ENCODE measurements at regions not wholly inside any gene's neighbourhood (a gene's known extent, or its start where the extent isn't known, plus 50 kb on each side); places are given as distances from the start of the nearest gene placed in this dataset.

DNA sequence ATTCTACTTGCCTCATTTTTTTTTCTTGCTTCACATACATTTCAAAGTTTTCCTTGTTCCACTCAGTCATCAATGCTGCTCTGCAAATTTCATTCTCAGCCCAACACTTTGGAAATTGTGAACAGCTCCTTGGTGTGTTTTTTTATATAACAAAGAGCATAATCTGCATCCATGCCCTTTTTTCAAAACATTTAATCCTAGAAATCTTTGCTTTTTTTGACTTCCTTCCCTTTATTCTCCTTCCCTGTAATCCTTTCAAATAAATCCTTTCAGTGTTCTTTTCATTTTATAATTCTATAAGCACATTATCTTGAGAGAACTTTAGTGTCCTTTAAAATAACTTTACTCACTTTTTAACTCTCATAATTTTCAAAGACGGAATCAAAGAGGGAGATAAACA is 1150.8 kb downstream of the SI start:
- H2AFZ ChIP-seq (ENCODE audit: low read depth, low read length) = no peak overlapping the region
- intact Hi-C loops (cut with micrococcal nuclease) (no loop called here), in situ Hi-C loops (cut with MboI) (no loop called here)
- POLR2A ChIA-PET = no interaction called here
- H3K9ac ChIP-seq (ENCODE audit: insufficient read depth in 1 of 2, low read depth in 2 of 2, low read length in 2 of 2) = no peak overlapping the region
- BruUV-seq (replicated peaks) = no TSS peak
- WGBS (ENCODE audit: insufficient coverage, low coverage, missing lambda C conversion rate) = 0% methylated on average over 1 of the region's 1 CpG
- H3K4me2 ChIP-seq (ENCODE audit: insufficient read depth, low read length) = no peak overlapping the region
- ATAC-seq (no peak), FAIRE-seq (no peak), DNase-seq (ENCODE audit: extremely low read depth in 1 of 4, low spot score in 3 of 4) (no peak)
- H3K79me2 ChIP-seq (ENCODE audit: control insufficient read depth, insufficient read depth, low read length) = no peaks in the 10 kb centered on the region
- no peaks in the 10 kb centered on the region for H3K27me3 ChIP-seq (ENCODE audit: control insufficient read depth in 2 of 2, insufficient read depth in 2 of 2, low read length in 2 of 2)
- CTCF ChIA-PET (ENCODE audit: low intra/inter-chr PET ratio) = no interaction called here
- H3K36me3 ChIP-seq (ENCODE audit: control insufficient read depth, insufficient read depth, low read length) = no peaks in the 10 kb centered on the region
- H3K4me1 ChIP-seq (replicated peaks in 1 of 2; ENCODE audit: control insufficient read depth in 2 of 2, insufficient read depth in 2 of 2, low read length in 2 of 2) = no peaks in the 10 kb centered on the region
- no peaks in the 10 kb centered on the region for H4K20me1 ChIP-seq (replicated peaks; ENCODE audit: control insufficient read depth, insufficient read depth, low read length)
- H3K9me1 ChIP-seq (ENCODE audit: control insufficient read depth, insufficient read depth, low read length) = no peaks in the 10 kb centered on the region
- no peaks in the 10 kb centered on the region for H3K9me3 ChIP-seq (replicated peaks; ENCODE audit: control insufficient read depth, insufficient read depth, low read depth, low read length)
- no peak overlapping the region for H3K27ac ChIP-seq (ENCODE audit: extremely low read depth, low read depth, low read length)
- H3K4me3 ChIP-seq = no peak overlapping the region
- TF ChIP-seq SIX5 (IDR thresholded peaks at IDR 0.05; ENCODE audit: borderline replicate concordance in 1 of 2, insufficient read depth in 1 of 2, low read depth in 1 of 2, low read length in 2 of 2) (no peak), U2AF2 (optimal IDR thresholded peaks at IDR 0.05; ENCODE audit: low read depth, low read length) (no peak), ZZZ3 (IDR thresholded peaks at IDR 0.05) (no peak), TCF3 (CRISPR knock-in tag; IDR thresholded peaks at IDR 0.05) (no peak), TCF7L2 (IDR thresholded peaks at IDR 0.05; ENCODE audit: low read depth, low read length) (no peak), ZNF785 (CRISPR knock-in tag; IDR thresholded peaks at IDR 0.05) (no peak), XRCC5 (IDR thresholded peaks at IDR 0.05; ENCODE audit: low read depth, low read length) (no peak), EZH2 (IDR thresholded peaks at IDR 0.05; ENCODE audit: borderline replicate concordance, low read depth, low read length) (no peak), BRF1 (IDR thresholded peaks at IDR 0.05; ENCODE audit: borderline replicate concordance, extremely low read depth, insufficient read length) (no peak)
- TF ChIP-seq, protein P1, sequence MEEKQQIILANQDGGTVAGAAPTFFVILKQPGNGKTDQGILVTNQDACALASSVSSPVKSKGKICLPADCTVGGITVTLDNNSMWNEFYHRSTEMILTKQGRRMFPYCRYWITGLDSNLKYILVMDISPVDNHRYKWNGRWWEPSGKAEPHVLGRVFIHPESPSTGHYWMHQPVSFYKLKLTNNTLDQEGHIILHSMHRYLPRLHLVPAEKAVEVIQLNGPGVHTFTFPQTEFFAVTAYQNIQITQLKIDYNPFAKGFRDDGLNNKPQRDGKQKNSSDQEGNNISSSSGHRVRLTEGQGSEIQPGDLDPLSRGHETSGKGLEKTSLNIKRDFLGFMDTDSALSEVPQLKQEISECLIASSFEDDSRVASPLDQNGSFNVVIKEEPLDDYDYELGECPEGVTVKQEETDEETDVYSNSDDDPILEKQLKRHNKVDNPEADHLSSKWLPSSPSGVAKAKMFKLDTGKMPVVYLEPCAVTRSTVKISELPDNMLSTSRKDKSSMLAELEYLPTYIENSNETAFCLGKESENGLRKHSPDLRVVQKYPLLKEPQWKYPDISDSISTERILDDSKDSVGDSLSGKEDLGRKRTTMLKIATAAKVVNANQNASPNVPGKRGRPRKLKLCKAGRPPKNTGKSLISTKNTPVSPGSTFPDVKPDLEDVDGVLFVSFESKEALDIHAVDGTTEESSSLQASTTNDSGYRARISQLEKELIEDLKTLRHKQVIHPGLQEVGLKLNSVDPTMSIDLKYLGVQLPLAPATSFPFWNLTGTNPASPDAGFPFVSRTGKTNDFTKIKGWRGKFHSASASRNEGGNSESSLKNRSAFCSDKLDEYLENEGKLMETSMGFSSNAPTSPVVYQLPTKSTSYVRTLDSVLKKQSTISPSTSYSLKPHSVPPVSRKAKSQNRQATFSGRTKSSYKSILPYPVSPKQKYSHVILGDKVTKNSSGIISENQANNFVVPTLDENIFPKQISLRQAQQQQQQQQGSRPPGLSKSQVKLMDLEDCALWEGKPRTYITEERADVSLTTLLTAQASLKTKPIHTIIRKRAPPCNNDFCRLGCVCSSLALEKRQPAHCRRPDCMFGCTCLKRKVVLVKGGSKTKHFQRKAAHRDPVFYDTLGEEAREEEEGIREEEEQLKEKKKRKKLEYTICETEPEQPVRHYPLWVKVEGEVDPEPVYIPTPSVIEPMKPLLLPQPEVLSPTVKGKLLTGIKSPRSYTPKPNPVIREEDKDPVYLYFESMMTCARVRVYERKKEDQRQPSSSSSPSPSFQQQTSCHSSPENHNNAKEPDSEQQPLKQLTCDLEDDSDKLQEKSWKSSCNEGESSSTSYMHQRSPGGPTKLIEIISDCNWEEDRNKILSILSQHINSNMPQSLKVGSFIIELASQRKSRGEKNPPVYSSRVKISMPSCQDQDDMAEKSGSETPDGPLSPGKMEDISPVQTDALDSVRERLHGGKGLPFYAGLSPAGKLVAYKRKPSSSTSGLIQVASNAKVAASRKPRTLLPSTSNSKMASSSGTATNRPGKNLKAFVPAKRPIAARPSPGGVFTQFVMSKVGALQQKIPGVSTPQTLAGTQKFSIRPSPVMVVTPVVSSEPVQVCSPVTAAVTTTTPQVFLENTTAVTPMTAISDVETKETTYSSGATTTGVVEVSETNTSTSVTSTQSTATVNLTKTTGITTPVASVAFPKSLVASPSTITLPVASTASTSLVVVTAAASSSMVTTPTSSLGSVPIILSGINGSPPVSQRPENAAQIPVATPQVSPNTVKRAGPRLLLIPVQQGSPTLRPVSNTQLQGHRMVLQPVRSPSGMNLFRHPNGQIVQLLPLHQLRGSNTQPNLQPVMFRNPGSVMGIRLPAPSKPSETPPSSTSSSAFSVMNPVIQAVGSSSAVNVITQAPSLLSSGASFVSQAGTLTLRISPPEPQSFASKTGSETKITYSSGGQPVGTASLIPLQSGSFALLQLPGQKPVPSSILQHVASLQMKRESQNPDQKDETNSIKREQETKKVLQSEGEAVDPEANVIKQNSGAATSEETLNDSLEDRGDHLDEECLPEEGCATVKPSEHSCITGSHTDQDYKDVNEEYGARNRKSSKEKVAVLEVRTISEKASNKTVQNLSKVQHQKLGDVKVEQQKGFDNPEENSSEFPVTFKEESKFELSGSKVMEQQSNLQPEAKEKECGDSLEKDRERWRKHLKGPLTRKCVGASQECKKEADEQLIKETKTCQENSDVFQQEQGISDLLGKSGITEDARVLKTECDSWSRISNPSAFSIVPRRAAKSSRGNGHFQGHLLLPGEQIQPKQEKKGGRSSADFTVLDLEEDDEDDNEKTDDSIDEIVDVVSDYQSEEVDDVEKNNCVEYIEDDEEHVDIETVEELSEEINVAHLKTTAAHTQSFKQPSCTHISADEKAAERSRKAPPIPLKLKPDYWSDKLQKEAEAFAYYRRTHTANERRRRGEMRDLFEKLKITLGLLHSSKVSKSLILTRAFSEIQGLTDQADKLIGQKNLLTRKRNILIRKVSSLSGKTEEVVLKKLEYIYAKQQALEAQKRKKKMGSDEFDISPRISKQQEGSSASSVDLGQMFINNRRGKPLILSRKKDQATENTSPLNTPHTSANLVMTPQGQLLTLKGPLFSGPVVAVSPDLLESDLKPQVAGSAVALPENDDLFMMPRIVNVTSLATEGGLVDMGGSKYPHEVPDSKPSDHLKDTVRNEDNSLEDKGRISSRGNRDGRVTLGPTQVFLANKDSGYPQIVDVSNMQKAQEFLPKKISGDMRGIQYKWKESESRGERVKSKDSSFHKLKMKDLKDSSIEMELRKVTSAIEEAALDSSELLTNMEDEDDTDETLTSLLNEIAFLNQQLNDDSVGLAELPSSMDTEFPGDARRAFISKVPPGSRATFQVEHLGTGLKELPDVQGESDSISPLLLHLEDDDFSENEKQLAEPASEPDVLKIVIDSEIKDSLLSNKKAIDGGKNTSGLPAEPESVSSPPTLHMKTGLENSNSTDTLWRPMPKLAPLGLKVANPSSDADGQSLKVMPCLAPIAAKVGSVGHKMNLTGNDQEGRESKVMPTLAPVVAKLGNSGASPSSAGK (IDR thresholded peaks at IDR 0.05) = no peak
